Stimulated activated CD4-positive, alpha-beta T cell treated with anti-CD3 and anti-CD28 coated beads, Interleukin-4, amount 100 ng/mL, for 48 hours (primary cell): ENCODE measurements at regions not wholly inside any gene's neighbourhood (a gene's known extent, or its start where the extent isn't known, plus 50 kb on each side); places are given as distances from the start of the nearest gene placed in this dataset.
"Not testable (repeated sequence)": the region's sequence is repeated elsewhere in the genome, so short reads cannot be mapped to it uniquely, and the experiment has no call there.

Experiments used
- DNase-seq, 2 donors: peaks; one replicate each; pipeline ENCODE4 v3.0.0-alpha.2; 2020; ENCODE audit warnings: low read depth in 2 of 2

- DNase-seq = not testable (repeated sequence)
These were observed 346.7 kb downstream of the OR4F29 start for GRCh38 chr1:104776-105175.

GRCh38 chr1:99481-99880 is 352.0 kb downstream of the OR4F29 start:
- DNase-seq = not testable (repeated sequence)

GRCh38 chr1:98811-99210 is 352.7 kb downstream of the OR4F29 start:
- DNase-seq = not testable (repeated sequence)

GRCh38 chr1:91279-91678 is 360.2 kb downstream of the OR4F29 start:
- not testable (repeated sequence) for DNase-seq

- not testable (repeated sequence) for DNase-seq
These were observed 363.4 kb downstream of the OR4F29 start for GRCh38 chr1:88110-88509.

GRCh38 chr1:79152-79551 is 372.3 kb downstream of the OR4F29 start:
- not testable (repeated sequence) for DNase-seq

GRCh38 chr1:65119-65518 is 386.4 kb downstream of the OR4F29 start, which contains the start of gene OR4F5:
OR4F5 (plus strand) TSS chr1:65419.
- DNase-seq = not testable (repeated sequence)

- not testable (repeated sequence) for DNase-seq
These were observed 395.4 kb downstream of the OR4F29 start for GRCh38 chr1:56014-56531.

- DNase-seq = not testable (repeated sequence)
These were observed 398.3 kb downstream of the OR4F29 start for GRCh38 chr1:53182-53581.

GRCh38 chr1:41965-42466 is 409.5 kb downstream of the OR4F29 start:
- not testable (repeated sequence) for DNase-seq

GRCh38 chr1:41197-41596 is 410.3 kb downstream of the OR4F29 start:
- DNase-seq = not testable (repeated sequence)

- not testable (repeated sequence) for DNase-seq
These were observed 422.3 kb downstream of the OR4F29 start for GRCh38 chr1:29183-29582.

GRCh38 chr1:17298-17697 is 434.2 kb downstream of the OR4F29 start:
- DNase-seq = not testable (repeated sequence)

GRCh38 chr1:16025-16424 is 435.5 kb downstream of the OR4F29 start:
- not testable (repeated sequence) for DNase-seq

GRCh38 chr1:9941-10717 is 441.3 kb downstream of the OR4F29 start:
- not testable (repeated sequence) for DNase-seq
